Keratinocyte (primary cell): ENCODE measurements at regions not wholly inside any gene's neighbourhood (a gene's known extent, or its start where the extent isn't known, plus 50 kb on each side); places are given as distances from the start of the nearest gene placed in this dataset.

Source experiments
- DNase-seq: peaks from one replicate; pipeline ENCODE4 v3.0.0-alpha.2; 2011; ENCODE audit warnings: low read depth, missing footprints, low spot score
- FAIRE-seq: peaks from 2 replicates; lab custom pipeline; 2011; peaks lifted over from hg19 to GRCh38; lab: Jason Lieb, UNC
- H2AFZ ChIP-seq: 2 replicates; pipeline ENCODE4 v1.6.0; 2012; ENCODE audit warnings: low read length, control low read depth, inconsistent platforms; ENCODE audit not compliant: control insufficient read depth
- H3K27ac ChIP-seq: 2 replicates; pipeline ENCODE4 v1.5.1; 2011; ENCODE audit warnings: low read length; ENCODE audit not compliant: control insufficient read depth, insufficient read depth
- H3K27me3 ChIP-seq: 3 replicates; pipeline ENCODE4 v1.6.0; 2011; ENCODE audit warnings: low read length; ENCODE audit not compliant: control insufficient read depth, insufficient read depth; ENCODE audit errors: extremely low read depth
- H3K36me3 ChIP-seq, 2 experiments: 2 replicates in 1 of 2; 3 replicates in 1 of 2; pipeline ENCODE4 v1.5.1; 2011; ENCODE audit warnings: low read length in 2 of 2, mild to moderate bottlenecking in 1 of 2; ENCODE audit not compliant: control insufficient read depth in 2 of 2, insufficient read depth in 2 of 2; ENCODE audit errors: extremely low read depth in 1 of 2
- H3K4me1 ChIP-seq: 3 replicates; pipeline ENCODE4 v1.5.1; 2011; ENCODE audit warnings: low read length; ENCODE audit not compliant: control insufficient read depth, insufficient read depth; ENCODE audit errors: extremely low read depth
- H3K4me2 ChIP-seq: 3 replicates; pipeline ENCODE4 v1.6.0; 2011; ENCODE audit warnings: low read depth, low read length; ENCODE audit not compliant: control insufficient read depth, insufficient read depth; ENCODE audit errors: extremely low read depth
- H3K4me3 ChIP-seq, 3 experiments: fragments of 200-600 bp in 1 of 3; sonication (generic) in 1 of 3; 2 replicates in 2 of 3; 3 replicates in 1 of 3; pipeline ENCODE4 v1.5.1; 2011 to 2016; ENCODE audit warnings: low read length in 3 of 3, mild to moderate bottlenecking in 3 of 3, control low read depth in 2 of 3, inconsistent platforms in 1 of 3, low read depth in 1 of 3, mixed read lengths in 1 of 3, mixed run types in 1 of 3, moderate library complexity in 1 of 3; ENCODE audit not compliant: control insufficient read depth in 2 of 3, insufficient read depth in 2 of 3; ENCODE audit errors: extremely low read depth in 1 of 3
- H3K79me2 ChIP-seq: 2 replicates; pipeline ENCODE4 v1.6.0; 2012; ENCODE audit warnings: low read length; ENCODE audit not compliant: control insufficient read depth, insufficient read depth
- H3K9ac ChIP-seq: 3 replicates; pipeline ENCODE4 v1.6.0; 2011; ENCODE audit warnings: low read length; ENCODE audit not compliant: control insufficient read depth, insufficient read depth; ENCODE audit errors: extremely low read depth
- H3K9me1 ChIP-seq: 3 replicates; pipeline ENCODE4 v1.6.0; 2011; ENCODE audit warnings: low read length; ENCODE audit not compliant: control insufficient read depth, insufficient read depth; ENCODE audit errors: extremely low read depth
- H3K9me3 ChIP-seq: 2 replicates; pipeline ENCODE4 v1.5.1; 2012; ENCODE audit warnings: low read depth, low read length; ENCODE audit not compliant: control insufficient read depth
- H4K20me1 ChIP-seq: 3 replicates; pipeline ENCODE4 v1.6.0; 2011; ENCODE audit warnings: low read length; ENCODE audit not compliant: control insufficient read depth, insufficient read depth; ENCODE audit errors: extremely low read depth
- CTCF ChIP-seq, 3 experiments: IDR thresholded peaks in 1 of 3; conservative IDR thresholded peaks in 1 of 3; optimal IDR thresholded peaks in 1 of 3; 2 replicates in 2 of 3; 3 replicates in 1 of 3; pipeline versions ENCODE3 to v1.5.1; 2011; ENCODE audit warnings: low read length in 3 of 3, mild to moderate bottlenecking in 3 of 3, moderate library complexity in 2 of 3, control low read depth in 1 of 3, inconsistent platforms in 1 of 3; ENCODE audit not compliant: insufficient read depth in 2 of 3; ENCODE audit errors: extremely low read depth in 1 of 3
- EZH2 ChIP-seq: IDR thresholded peaks from one replicate; pipeline ENCODE4 v1.6.1; 2012; ENCODE audit warnings: inconsistent platforms, mild to moderate bottlenecking, low read length, moderate library complexity
- dilution Hi-C: fragments of 300-500 bp; cut with MboI; formaldehyde crosslinking; loops from one replicate; pipeline ENCODE4 v1.7.0; 2020; ENCODE audit warnings: low sequenced_read_pairs; ENCODE audit not compliant: extremely low pct_ligation_motif_present

GRCh38 chr11:112583261-112583893, 322.7 kb upstream of the PLET1 start:
- H2AFZ ChIP-seq: no peak overlapping the region
- no peaks in the 10 kb centered on the region for H3K36me3 ChIP-seq
- FAIRE-seq: no peak
- H3K4me1 ChIP-seq: no peaks in the 10 kb centered on the region
- no peaks in the 10 kb centered on the region for H3K79me2 ChIP-seq
- H3K4me2 ChIP-seq: no peak overlapping the region
- H3K27ac ChIP-seq: no peak overlapping the region
- TF ChIP-seq EZH2 (no peak), CTCF (optimal IDR thresholded peaks at IDR 0.05 in 1 of 3, IDR thresholded peaks at IDR 0.05 in 1 of 3, conservative IDR thresholded peaks at IDR 0.05 in 1 of 3; ENCODE audit: extremely low read depth in 1 of 3, insufficient read depth in 2 of 3, low read length in 3 of 3) (no peak)
- no peak for DNase-seq
- H3K9me1 ChIP-seq: no peaks in the 10 kb centered on the region
- H3K27me3 ChIP-seq: no peaks in the 10 kb centered on the region
- H3K9ac ChIP-seq: no peak overlapping the region
- H3K4me3 ChIP-seq: no peak overlapping the region
- no peaks in the 10 kb centered on the region for H3K9me3 ChIP-seq
- dilution Hi-C loops: no loop called here
- no peaks in the 10 kb centered on the region for H4K20me1 ChIP-seq

- DNase-seq (no peak), FAIRE-seq (no peak)
- no peaks in the 10 kb centered on the region for H3K9me1 ChIP-seq
- no peaks in the 10 kb centered on the region for H3K79me2 ChIP-seq
- no peak overlapping the region for H3K4me3 ChIP-seq
- no peak overlapping the region for H3K4me2 ChIP-seq
- no peak overlapping the region for H3K9ac ChIP-seq
- dilution Hi-C loops: no loop called here
- H2AFZ ChIP-seq: no peak overlapping the region
- no peaks in the 10 kb centered on the region for H3K4me1 ChIP-seq
- no peaks in the 10 kb centered on the region for H3K36me3 ChIP-seq
- TF ChIP-seq EZH2: no peak
- TF ChIP-seq CTCF (optimal IDR thresholded peaks at IDR 0.05 in 1 of 3, IDR thresholded peaks at IDR 0.05 in 1 of 3, conservative IDR thresholded peaks at IDR 0.05 in 1 of 3; ENCODE audit: extremely low read depth in 1 of 3, insufficient read depth in 2 of 3, low read length in 3 of 3): peak; percentile 12 to 53 (median 33)
- H4K20me1 ChIP-seq: no peaks in the 10 kb centered on the region
- no peaks in the 10 kb centered on the region for H3K9me3 ChIP-seq
- H3K27me3 ChIP-seq: no peaks in the 10 kb centered on the region
- no peak overlapping the region for H3K27ac ChIP-seq
These were observed 324.0 kb upstream of the PLET1 start for GRCh38 chr11:112584672-112585071.
